Fibroblast of mammary gland (primary cell): ENCODE measurements at regions not wholly inside any gene's neighbourhood (a gene's known extent, or its start where the extent isn't known, plus 50 kb on each side); places are given as distances from the start of the nearest gene placed in this dataset.

Source experiments
- DNase-seq: peaks from one replicate; pipeline ENCODE4 v3.0.0-alpha.2; 2010; ENCODE audit warnings: low read depth
- H3K4me3 ChIP-seq: 2 replicates; pipeline ENCODE4 v1.5.1; 2011; ENCODE audit warnings: low read depth, mild to moderate bottlenecking, low read length, moderate library complexity; ENCODE audit not compliant: control insufficient read depth
- CTCF ChIP-seq: conservative IDR thresholded peaks from 2 replicates; pipeline ENCODE4 v1.5.1; 2011; ENCODE audit warnings: low read depth, low read length, inconsistent platforms; ENCODE audit not compliant: control insufficient read depth, insufficient read depth

GRCh38 chr4:181443021-181443420 is 800.2 kb upstream of the TENM3 start:
- no peak overlapping the region for H3K4me3 ChIP-seq
- no peak for TF ChIP-seq CTCF
- DNase-seq = no peak

- H3K4me3 ChIP-seq = no peak overlapping the region
- DNase-seq = no peak
- TF ChIP-seq CTCF = no peak
Measured at GRCh38 chr4:181465826-181466225, 777.4 kb upstream of the TENM3 start.

GRCh38 chr4:181468451-181468850 is 774.8 kb upstream of the TENM3 start:
- no peak overlapping the region for H3K4me3 ChIP-seq
- no peak for DNase-seq
- TF ChIP-seq CTCF = no peak

- DNase-seq = no peak
- no peak for TF ChIP-seq CTCF
- no peak overlapping the region for H3K4me3 ChIP-seq
Measured at GRCh38 chr4:181470306-181470705, 772.9 kb upstream of the TENM3 start.

- TF ChIP-seq CTCF = no peak
- no peak for DNase-seq
- H3K4me3 ChIP-seq = no peak overlapping the region
Measured at GRCh38 chr4:181475359-181475758, 767.8 kb upstream of the TENM3 start.

GRCh38 chr4:181475781-181476507 is 767.3 kb upstream of the TENM3 start:
- no peak overlapping the region for H3K4me3 ChIP-seq
- peak; percentile 2 for DNase-seq
- TF ChIP-seq CTCF = no peak

- no peak for TF ChIP-seq CTCF
- DNase-seq = no peak
- no peak overlapping the region for H3K4me3 ChIP-seq
Measured at GRCh38 chr4:181476508-181476890, 766.7 kb upstream of the TENM3 start.
